ENCODE measurements at regions not wholly inside any gene's neighbourhood (a gene's known extent, or its start where the extent isn't known, plus 50 kb on each side); places are given as distances from the start of the nearest gene placed in this dataset.

DNA sequence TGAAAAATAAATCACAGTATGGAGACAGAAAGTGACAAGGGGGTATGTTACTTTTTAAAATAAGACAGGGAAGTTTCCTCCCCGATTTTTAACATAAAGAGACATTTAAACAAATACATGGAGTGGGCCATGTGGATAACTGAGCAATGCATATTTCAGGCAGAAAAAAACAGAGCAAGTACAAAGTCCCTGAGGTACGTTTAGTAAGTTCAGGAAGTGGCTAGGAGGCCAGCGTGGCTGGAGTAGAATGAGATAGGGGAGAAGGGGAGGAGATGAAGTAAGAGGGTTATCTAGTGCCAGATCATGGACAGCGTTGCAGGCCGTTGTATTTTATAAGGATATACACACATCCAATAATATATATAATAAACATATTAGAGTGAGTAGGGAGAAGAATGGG, 84.2 kb upstream of the ELL2 start:
- no peak for DNase-seq (ENCODE audit: low read depth)

DNA sequence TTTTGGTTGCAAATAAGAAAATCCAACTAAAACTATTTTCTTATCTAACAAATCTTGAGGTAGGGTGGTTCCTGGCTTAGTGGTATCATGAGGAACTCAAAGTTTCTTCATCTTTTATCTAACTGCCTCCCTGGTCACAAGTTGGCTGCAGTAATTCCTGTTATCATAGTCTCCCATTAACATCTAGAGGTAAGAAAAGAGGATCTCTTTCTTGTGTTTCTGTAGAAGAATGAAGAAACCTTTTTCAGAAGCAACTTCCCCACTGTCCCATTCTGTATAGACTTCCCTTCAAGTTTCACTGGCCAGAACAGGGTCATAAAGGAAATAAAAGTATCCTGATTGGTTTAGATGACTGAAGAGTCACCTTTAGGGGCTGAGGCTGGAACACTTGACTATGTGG, 81.8 kb upstream of the ELL2 start:
- no peak for DNase-seq (ENCODE audit: low read depth)
- TF ChIP-seq CTCF (IDR thresholded peaks at IDR 0.05; ENCODE audit: low read depth, low read length, missing control alignments) = no peak
- in situ Hi-C loops (cut with HindIII; ENCODE audit: low sequenced_read_pairs) = no loop called here
- H3K4me3 ChIP-seq (ENCODE audit: low read depth, low read length) = no peak overlapping the region

More for the DNA sequence above, 84.2 kb upstream of the ELL2 start:
- H3K4me3 ChIP-seq (ENCODE audit: low read depth, low read length) = no peak overlapping the region
- TF ChIP-seq CTCF (IDR thresholded peaks at IDR 0.05; ENCODE audit: low read depth, low read length, missing control alignments) = no peak
- in situ Hi-C loops (cut with HindIII; ENCODE audit: low sequenced_read_pairs) = no loop called here

DNA sequence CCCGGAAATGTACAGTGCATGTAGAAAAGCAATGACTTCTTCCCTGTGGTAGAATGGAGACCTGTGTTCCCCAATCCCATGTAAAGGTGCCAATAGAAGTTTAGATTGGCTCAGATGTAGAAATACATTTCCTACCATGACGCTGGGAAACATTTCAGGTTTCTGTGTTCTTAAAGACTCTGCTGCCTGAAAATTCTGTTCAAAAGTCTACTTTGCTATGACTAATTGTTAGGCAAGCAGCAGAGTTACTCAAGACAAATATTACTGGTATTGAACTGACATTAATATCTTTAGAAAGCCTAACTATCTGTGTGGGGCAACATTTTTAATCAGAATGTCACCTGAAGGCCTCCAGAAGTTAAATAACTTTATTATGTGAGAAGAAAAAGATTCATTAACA, 75.5 kb upstream of the ELL2 start:
- TF ChIP-seq CTCF (IDR thresholded peaks at IDR 0.05; ENCODE audit: low read depth, low read length, missing control alignments) = no peak
- in situ Hi-C loops (cut with HindIII; ENCODE audit: low sequenced_read_pairs) = no loop called here
- DNase-seq (ENCODE audit: low read depth) = no peak
- H3K4me3 ChIP-seq (ENCODE audit: low read depth, low read length) = no peak overlapping the region

DNA sequence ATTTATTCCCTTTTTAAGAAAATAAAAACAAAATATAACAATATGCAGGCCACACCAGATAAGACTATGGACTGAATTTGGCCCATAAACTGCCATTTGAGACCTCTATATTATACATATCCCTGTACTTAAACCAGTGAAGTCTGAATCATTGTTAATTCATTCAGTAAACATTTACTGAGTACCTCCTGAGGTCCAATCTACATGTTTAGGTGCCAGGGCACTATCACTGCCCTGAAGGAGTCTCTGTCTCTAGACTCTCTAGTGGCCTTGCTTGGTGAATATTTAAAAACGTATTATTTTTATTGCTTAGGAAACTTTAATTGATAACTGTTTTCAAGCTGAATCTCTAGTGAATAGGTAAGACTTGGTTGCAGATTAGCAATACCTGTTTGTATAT, 74.7 kb upstream of the ELL2 start:
- no peak for TF ChIP-seq CTCF (IDR thresholded peaks at IDR 0.05; ENCODE audit: low read depth, low read length, missing control alignments)

GRCh38 chr5:96035796-96036195, 74.1 kb upstream of the ELL2 start:
- DNase-seq (ENCODE audit: low read depth) = no peak
- H3K4me3 ChIP-seq (ENCODE audit: low read depth, low read length) = no peak overlapping the region
- in situ Hi-C loops (cut with HindIII; ENCODE audit: low sequenced_read_pairs) = no loop called here
- no peak for TF ChIP-seq CTCF (IDR thresholded peaks at IDR 0.05; ENCODE audit: low read depth, low read length, missing control alignments)

More for the DNA sequence above, 74.7 kb upstream of the ELL2 start:
- in situ Hi-C loops (cut with HindIII; ENCODE audit: low sequenced_read_pairs) = no loop called here
- no peak for DNase-seq (ENCODE audit: low read depth)
- no peak overlapping the region for H3K4me3 ChIP-seq (ENCODE audit: low read depth, low read length)

DNA sequence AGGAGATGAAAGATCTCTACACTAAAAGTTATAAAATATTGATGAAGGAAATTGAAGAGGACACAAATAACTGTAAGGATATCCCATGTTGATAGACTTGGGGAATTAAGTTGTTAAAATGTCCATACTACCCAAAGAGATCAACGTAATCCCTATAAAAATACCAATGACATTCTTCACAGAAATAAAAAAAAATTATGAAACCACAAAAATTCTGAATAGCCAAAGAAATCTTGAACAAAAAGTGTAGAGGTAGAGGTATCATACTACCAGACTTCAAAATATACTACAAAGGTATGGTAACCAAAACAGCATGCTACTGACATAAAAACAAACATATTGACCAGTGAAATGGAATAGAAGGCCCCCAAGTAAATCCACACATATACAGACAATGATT, 71.5 kb upstream of the ELL2 start:
- H3K4me3 ChIP-seq (ENCODE audit: low read depth, low read length) = no peak overlapping the region
- in situ Hi-C loops (cut with HindIII; ENCODE audit: low sequenced_read_pairs) = no loop called here

More for the DNA sequence above, 71.5 kb upstream of the ELL2 start:
- no peak for DNase-seq (ENCODE audit: low read depth)
- TF ChIP-seq CTCF (IDR thresholded peaks at IDR 0.05; ENCODE audit: low read depth, low read length, missing control alignments) = no peak

Measured in astrocyte of the cerebellum (primary cell).